Activated T-cell treated with anti-CD3 and anti-CD28 coated beads for 4 hours (primary cell): ENCODE measurements at regions not wholly inside any gene's neighbourhood (a gene's known extent, or its start where the extent isn't known, plus 50 kb on each side); places are given as distances from the start of the nearest gene placed in this dataset.

Experiments
- DNase-seq: peaks from one replicate; pipeline ENCODE4 v3.0.0-alpha.2; 2020

- DNase-seq = no peak
Measured at GRCh38 chr2:12330916-12331315, 385.8 kb upstream of the TRIB2 start.

- no peak for DNase-seq
Measured at GRCh38 chr2:12331698-12332097, 385.0 kb upstream of the TRIB2 start.

GRCh38 chr2:12333293-12333692 is 383.4 kb upstream of the TRIB2 start:
- no peak for DNase-seq

GRCh38 chr2:12334412-12334966 is 382.2 kb upstream of the TRIB2 start:
- DNase-seq = no peak

GRCh38 chr2:12335131-12335530 is 381.6 kb upstream of the TRIB2 start:
- no peak for DNase-seq

GRCh38 chr2:12335995-12336394 is 380.7 kb upstream of the TRIB2 start:
- no peak for DNase-seq

- no peak for DNase-seq
Measured at GRCh38 chr2:12338946-12339697, 377.6 kb upstream of the TRIB2 start.

- DNase-seq = no peak
Measured at GRCh38 chr2:12340164-12340563, 376.6 kb upstream of the TRIB2 start.

GRCh38 chr2:12341215-12341614 is 375.5 kb upstream of the TRIB2 start:
- DNase-seq = no peak

- DNase-seq = no peak
Measured at GRCh38 chr2:12341920-12342319, 374.8 kb upstream of the TRIB2 start.

GRCh38 chr2:12343141-12343540 is 373.6 kb upstream of the TRIB2 start:
- DNase-seq = no peak

GRCh38 chr2:12347066-12347493 is 369.7 kb upstream of the TRIB2 start:
- DNase-seq = no peak

- no peak for DNase-seq
Measured at GRCh38 chr2:12348216-12348615, 368.5 kb upstream of the TRIB2 start.

GRCh38 chr2:12350821-12351220 is 365.9 kb upstream of the TRIB2 start:
- DNase-seq = no peak

GRCh38 chr2:12352889-12353288 is 363.8 kb upstream of the TRIB2 start:
- DNase-seq = no peak

- no peak for DNase-seq
Measured at GRCh38 chr2:12361506-12361905, 355.2 kb upstream of the TRIB2 start.

GRCh38 chr2:12363138-12363537 is 353.6 kb upstream of the TRIB2 start:
- DNase-seq = no peak

GRCh38 chr2:12363569-12363968 is 353.2 kb upstream of the TRIB2 start:
- DNase-seq = no peak

- no peak for DNase-seq
Measured at GRCh38 chr2:12369566-12369965, 347.2 kb upstream of the TRIB2 start.

- DNase-seq = no peak
Measured at GRCh38 chr2:12376025-12376424, 340.7 kb upstream of the TRIB2 start.

- DNase-seq = no peak
Measured at GRCh38 chr2:12379143-12379542, 337.6 kb upstream of the TRIB2 start.

GRCh38 chr2:12381543-12382325 is 335.0 kb upstream of the TRIB2 start:
- DNase-seq = no peak

GRCh38 chr2:12382366-12382765 is 334.4 kb upstream of the TRIB2 start:
- no peak for DNase-seq
